Adrenal gland (tissue), 5 donors: ENCODE measurements at regions not wholly inside any gene's neighbourhood (a gene's known extent, or its start where the extent isn't known, plus 50 kb on each side); places are given as distances from the start of the nearest gene placed in this dataset.

ENCODE experiments used
- POLR2A ChIP-seq, 2 donors: fragments of 450-650 bp; IDR thresholded peaks; one replicate each; pipeline ENCODE4 v1.6.1; 2017; ENCODE audit warnings: antibody characterized with exemption in 2 of 2, mild to moderate bottlenecking in 2 of 2, moderate library complexity in 1 of 2
- TF ChIP-seq, protein P1 (sequence below), 6 experiments: fragments of 450-650 bp in 4 of 6; fragments of 200-600 bp in 2 of 6; sonication (generic) in 1 of 6; IDR thresholded peaks; 1 replicate in 5 of 6; 2 replicates in 1 of 6; pipeline versions ENCODE4 v1.5.1 to v1.8.0; 2016 to 2021; ENCODE audit warnings: antibody characterized with exemption in 6 of 6, mild to moderate bottlenecking in 2 of 6, moderate library complexity in 1 of 6
- donor health status: DM: no; HTN: no; CAD: no.

DNA sequence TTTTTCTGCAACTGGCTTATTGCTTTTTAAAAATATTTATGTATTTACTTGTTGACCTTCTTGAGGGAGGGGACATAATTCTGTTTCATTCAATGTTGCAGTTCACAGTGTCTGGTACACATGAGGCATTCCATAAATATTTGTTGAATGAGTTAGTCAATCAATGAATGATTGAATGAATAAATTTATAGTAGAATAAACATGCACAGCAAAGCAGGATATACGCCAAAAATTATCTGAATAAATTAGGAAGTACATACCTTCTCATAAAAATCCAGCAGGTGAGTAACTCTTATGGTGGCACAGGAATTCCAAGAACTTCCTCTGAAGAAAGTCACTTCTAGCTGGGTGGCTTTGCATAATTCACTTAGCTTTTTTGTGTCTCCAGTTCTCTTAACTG lies 469.4 kb upstream of the ATP11B start:
- no peak for TF ChIP-seq POLR2A (IDR thresholded peaks at IDR 0.05)
- TF ChIP-seq, protein P1, sequence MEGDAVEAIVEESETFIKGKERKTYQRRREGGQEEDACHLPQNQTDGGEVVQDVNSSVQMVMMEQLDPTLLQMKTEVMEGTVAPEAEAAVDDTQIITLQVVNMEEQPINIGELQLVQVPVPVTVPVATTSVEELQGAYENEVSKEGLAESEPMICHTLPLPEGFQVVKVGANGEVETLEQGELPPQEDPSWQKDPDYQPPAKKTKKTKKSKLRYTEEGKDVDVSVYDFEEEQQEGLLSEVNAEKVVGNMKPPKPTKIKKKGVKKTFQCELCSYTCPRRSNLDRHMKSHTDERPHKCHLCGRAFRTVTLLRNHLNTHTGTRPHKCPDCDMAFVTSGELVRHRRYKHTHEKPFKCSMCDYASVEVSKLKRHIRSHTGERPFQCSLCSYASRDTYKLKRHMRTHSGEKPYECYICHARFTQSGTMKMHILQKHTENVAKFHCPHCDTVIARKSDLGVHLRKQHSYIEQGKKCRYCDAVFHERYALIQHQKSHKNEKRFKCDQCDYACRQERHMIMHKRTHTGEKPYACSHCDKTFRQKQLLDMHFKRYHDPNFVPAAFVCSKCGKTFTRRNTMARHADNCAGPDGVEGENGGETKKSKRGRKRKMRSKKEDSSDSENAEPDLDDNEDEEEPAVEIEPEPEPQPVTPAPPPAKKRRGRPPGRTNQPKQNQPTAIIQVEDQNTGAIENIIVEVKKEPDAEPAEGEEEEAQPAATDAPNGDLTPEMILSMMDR (IDR thresholded peaks at IDR 0.05): no peak
